HCT116 (cell line): ENCODE measurements at regions not wholly inside any gene's neighbourhood (a gene's known extent, or its start where the extent isn't known, plus 50 kb on each side); places are given as distances from the start of the nearest gene placed in this dataset.

Experiments
- POLR2AphosphoS5 ChIP-seq: IDR thresholded peaks from 2 replicates; pipeline ENCODE4 v1.6.1; 2011; ENCODE audit warnings: mild to moderate bottlenecking, low read depth, low read length, moderate library complexity
- ZFX ChIP-seq: fragments of 450-650 bp; IDR thresholded peaks from 2 replicates; pipeline ENCODE4 v1.6.1; 2017
- ZNF274 ChIP-seq: fragments of 200-500 bp; sonication (Bioruptor generic); IDR thresholded peaks from 2 replicates; pipeline ENCODE4 v1.6.1; 2014; ENCODE audit warnings: mild to moderate bottlenecking, low read depth, low read length, inconsistent platforms
- TF ChIP-seq, protein P1 (sequence below): IDR thresholded peaks from 2 replicates; pipeline ENCODE4 v1.6.1; 2012
- TF ChIP-seq, protein P2 (sequence below), 3 experiments: fragments of 200-600 bp in 1 of 3; sonication (generic) in 1 of 3; IDR thresholded peaks in 2 of 3; conservative IDR thresholded peaks in 1 of 3; 2 replicates each; pipeline ENCODE4 v1.5.1; 2012 to 2017; ENCODE audit warnings: low read depth in 2 of 3, low read length in 2 of 3, antibody characterized with exemption in 1 of 3, borderline replicate concordance in 1 of 3, control low read depth in 1 of 3, mild to moderate bottlenecking in 1 of 3, mixed read lengths in 1 of 3, mixed run types in 1 of 3, moderate library complexity in 1 of 3; ENCODE audit not compliant: insufficient read depth in 1 of 3

DNA sequence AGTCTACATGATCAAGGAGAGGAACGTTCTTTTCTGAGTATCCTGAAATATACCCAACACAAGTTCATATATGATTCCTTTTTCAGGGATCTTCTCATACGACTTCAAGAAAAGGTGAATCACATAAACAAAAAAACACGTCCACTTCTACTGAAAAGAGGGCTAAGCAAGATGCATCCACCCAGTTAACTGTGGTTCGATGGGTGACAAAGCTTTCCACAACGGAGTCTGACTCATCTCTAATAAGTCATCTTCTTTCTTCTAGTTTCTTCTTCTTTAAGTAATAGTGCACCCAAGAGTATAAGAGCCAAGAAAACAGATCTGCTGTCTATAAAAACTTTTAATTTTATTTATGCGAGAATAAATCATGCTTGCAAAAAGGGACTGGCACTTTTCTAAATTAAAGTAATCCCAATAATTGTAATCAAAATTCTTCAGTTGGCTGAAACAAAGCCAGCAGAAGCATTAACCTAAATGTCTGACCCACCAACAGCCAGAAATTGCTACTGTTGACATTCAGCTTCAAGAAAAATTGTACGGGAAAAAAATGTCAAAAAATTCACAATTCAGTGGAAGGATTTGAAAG, 146.9 kb upstream of the ANK3 start:
- no peak for TF ChIP-seq ZFX
- TF ChIP-seq, protein P1, sequence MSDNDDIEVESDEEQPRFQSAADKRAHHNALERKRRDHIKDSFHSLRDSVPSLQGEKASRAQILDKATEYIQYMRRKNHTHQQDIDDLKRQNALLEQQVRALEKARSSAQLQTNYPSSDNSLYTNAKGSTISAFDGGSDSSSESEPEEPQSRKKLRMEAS: no peak
- TF ChIP-seq, protein P2, sequence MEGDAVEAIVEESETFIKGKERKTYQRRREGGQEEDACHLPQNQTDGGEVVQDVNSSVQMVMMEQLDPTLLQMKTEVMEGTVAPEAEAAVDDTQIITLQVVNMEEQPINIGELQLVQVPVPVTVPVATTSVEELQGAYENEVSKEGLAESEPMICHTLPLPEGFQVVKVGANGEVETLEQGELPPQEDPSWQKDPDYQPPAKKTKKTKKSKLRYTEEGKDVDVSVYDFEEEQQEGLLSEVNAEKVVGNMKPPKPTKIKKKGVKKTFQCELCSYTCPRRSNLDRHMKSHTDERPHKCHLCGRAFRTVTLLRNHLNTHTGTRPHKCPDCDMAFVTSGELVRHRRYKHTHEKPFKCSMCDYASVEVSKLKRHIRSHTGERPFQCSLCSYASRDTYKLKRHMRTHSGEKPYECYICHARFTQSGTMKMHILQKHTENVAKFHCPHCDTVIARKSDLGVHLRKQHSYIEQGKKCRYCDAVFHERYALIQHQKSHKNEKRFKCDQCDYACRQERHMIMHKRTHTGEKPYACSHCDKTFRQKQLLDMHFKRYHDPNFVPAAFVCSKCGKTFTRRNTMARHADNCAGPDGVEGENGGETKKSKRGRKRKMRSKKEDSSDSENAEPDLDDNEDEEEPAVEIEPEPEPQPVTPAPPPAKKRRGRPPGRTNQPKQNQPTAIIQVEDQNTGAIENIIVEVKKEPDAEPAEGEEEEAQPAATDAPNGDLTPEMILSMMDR (IDR thresholded peaks at IDR 0.05 in 2 of 3, conservative IDR thresholded peaks at IDR 0.05 in 1 of 3; ENCODE audit: borderline replicate concordance in 1 of 3, insufficient read depth in 1 of 3, low read depth in 2 of 3, low read length in 2 of 3): no peak
- TF ChIP-seq POLR2AphosphoS5: no peak
- no peak for TF ChIP-seq ZNF274
